ENCODE measurements at regions not wholly inside any gene's neighbourhood (a gene's known extent, or its start where the extent isn't known, plus 50 kb on each side); places are given as distances from the start of the nearest gene placed in this dataset.

- TF ChIP-seq POLR2A (IDR thresholded peaks at IDR 0.05) (no peak), CTCF (IDR thresholded peaks at IDR 0.05) (no peak)
These were observed 52.2 kb upstream of the TBC1D21 start for GRCh38 chr15:73821181-73821580.

Measured in body of pancreas (tissue), 4 donors.